ENCODE measurements at regions not wholly inside any gene's neighbourhood (a gene's known extent, or its start where the extent isn't known, plus 50 kb on each side); places are given as distances from the start of the nearest gene placed in this dataset.
"Not testable (repeated sequence)": the region's sequence is repeated elsewhere in the genome, so short reads cannot be mapped to it uniquely, and the experiment has no call there.

DNA sequence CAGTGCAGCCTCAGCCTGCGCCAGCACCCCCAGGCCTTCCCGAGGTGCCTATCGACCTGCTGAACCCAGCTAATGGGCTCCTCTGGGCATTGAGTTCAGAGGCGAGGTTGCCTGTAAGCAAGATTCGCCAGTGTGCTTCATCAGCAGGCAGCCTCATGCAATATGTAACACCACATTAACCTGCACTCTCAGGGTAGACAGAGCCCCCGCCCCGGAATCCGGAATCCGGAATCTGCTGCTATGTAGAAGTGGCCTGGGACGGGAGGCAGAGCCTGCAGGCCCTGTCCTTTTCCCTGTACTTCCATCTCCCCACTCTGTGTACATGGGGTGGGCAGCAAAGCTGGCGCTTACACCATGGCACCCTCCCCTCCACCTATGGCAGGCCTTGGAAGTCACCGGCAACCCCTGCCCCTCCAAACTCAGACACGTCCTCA is 83.9 kb upstream of the RET start:
- Histone ChIP-seq H3K27me3 (ENCODE audit: control insufficient read depth, insufficient read depth, low read length) (no peaks in the 10 kb centered on the region), H3K9ac (ENCODE audit: low read length) (no peak overlapping the region), H3K27ac (ENCODE audit: low read length) (no peak overlapping the region), H3K36me3 (ENCODE audit: control insufficient read depth, low read depth, low read length) (no peaks in the 10 kb centered on the region), H3K9me3 (ENCODE audit: control insufficient read depth, low read depth, low read length) (no peaks in the 10 kb centered on the region), H3K4me3 (ENCODE audit: low read length) (no peak overlapping the region), H3K4me1 (ENCODE audit: control insufficient read depth, low read depth, low read length) (no peaks in the 10 kb centered on the region)

GRCh38 chr10:42994909-42995308 is 82.0 kb upstream of the RET start:
- not testable (repeated sequence) for H3K36me3 ChIP-seq (ENCODE audit: control insufficient read depth, low read depth, low read length); H3K4me3 ChIP-seq (ENCODE audit: low read length); H3K27ac ChIP-seq (ENCODE audit: low read length); H3K27me3 ChIP-seq (ENCODE audit: control insufficient read depth, insufficient read depth, low read length); H3K9me3 ChIP-seq (ENCODE audit: control insufficient read depth, low read depth, low read length); H3K9ac ChIP-seq (ENCODE audit: low read length); H3K4me1 ChIP-seq (ENCODE audit: control insufficient read depth, low read depth, low read length)

DNA sequence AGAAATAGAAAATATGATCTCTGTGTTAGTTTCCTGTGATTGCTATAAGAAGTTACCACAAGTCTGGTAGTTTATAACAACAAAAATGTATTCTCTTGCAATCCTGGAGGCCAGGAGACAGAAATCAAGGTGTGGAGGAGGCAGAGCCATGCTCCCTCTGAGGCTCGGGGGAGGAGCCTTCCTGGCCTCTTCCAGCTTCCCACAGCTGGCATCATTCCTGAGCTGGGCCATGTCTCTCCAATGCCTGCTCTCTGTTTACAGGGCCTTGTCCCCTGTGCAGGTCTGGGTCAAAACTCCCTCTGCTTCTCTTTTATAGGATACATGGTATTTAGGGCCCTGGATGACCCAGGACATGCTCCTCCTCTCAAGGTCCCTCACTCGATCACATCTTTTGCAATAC is 81.3 kb upstream of the RET start:
- H3K27ac ChIP-seq (ENCODE audit: low read length) = no peak overlapping the region
- H3K9ac ChIP-seq (ENCODE audit: low read length) = no peak overlapping the region
- no peaks in the 10 kb centered on the region for H3K36me3 ChIP-seq (ENCODE audit: control insufficient read depth, low read depth, low read length)
- H3K4me3 ChIP-seq (ENCODE audit: low read length) = no peak overlapping the region
- H3K4me1 ChIP-seq (ENCODE audit: control insufficient read depth, low read depth, low read length) = no peaks in the 10 kb centered on the region
- no peaks in the 10 kb centered on the region for H3K27me3 ChIP-seq (ENCODE audit: control insufficient read depth, insufficient read depth, low read length)
- no peaks in the 10 kb centered on the region for H3K9me3 ChIP-seq (ENCODE audit: control insufficient read depth, low read depth, low read length)

- Histone ChIP-seq H3K9ac (ENCODE audit: low read length) (no peak overlapping the region), H3K27me3 (ENCODE audit: control insufficient read depth, insufficient read depth, low read length) (no peaks in the 10 kb centered on the region), H3K4me3 (ENCODE audit: low read length) (no peak overlapping the region), H3K36me3 (ENCODE audit: control insufficient read depth, low read depth, low read length) (no peaks in the 10 kb centered on the region), H3K9me3 (ENCODE audit: control insufficient read depth, low read depth, low read length) (no peaks in the 10 kb centered on the region), H3K27ac (ENCODE audit: low read length) (no peak overlapping the region), H3K4me1 (ENCODE audit: control insufficient read depth, low read depth, low read length) (no peaks in the 10 kb centered on the region)
Observed at GRCh38 chr10:42996588-42996987, 80.3 kb upstream of the RET start.

DNA sequence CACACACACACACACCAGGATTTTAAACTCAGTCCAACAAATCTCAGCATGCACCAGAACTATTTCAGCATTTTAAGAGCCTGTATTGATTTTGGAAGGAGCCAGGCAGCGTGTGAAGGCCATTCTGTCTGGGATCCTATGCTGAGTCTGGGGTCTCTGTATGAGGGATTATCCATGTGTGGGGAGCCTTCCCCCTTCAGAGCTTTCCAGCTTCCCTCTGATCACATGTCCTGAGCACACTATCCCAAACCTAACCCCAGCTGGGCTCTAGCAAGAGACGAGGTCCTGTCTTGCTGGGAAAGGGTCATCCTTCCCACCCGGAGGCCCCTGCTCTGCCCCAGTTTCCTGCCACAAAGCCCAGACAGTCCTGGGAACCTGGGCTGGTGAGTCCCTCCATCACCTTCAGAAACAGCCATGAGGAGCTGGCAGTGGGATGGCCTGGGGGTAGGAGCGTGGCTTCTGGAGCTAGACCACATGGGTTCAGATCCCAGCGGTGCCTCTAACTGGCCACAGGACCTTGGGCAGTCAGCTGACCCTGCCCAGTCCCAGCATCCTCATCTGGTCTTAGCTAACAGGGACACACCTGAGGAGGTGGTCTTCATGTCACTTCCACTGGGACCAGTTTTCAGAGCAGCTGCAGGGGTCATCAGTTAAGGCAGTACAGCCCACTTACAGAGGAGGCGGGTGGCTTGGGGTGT is 79.6 kb upstream of the RET start:
- H3K4me3 ChIP-seq (ENCODE audit: low read length) = no peak overlapping the region
- H3K4me1 ChIP-seq (ENCODE audit: control insufficient read depth, low read depth, low read length) = no peaks in the 10 kb centered on the region
- no peaks in the 10 kb centered on the region for H3K36me3 ChIP-seq (ENCODE audit: control insufficient read depth, low read depth, low read length)
- no peaks in the 10 kb centered on the region for H3K9me3 ChIP-seq (ENCODE audit: control insufficient read depth, low read depth, low read length)
- H3K27ac ChIP-seq (ENCODE audit: low read length) = no peak overlapping the region
- H3K9ac ChIP-seq (ENCODE audit: low read length) = no peak overlapping the region
- no peaks in the 10 kb centered on the region for H3K27me3 ChIP-seq (ENCODE audit: control insufficient read depth, insufficient read depth, low read length)

- no peak overlapping the region for H3K4me3 ChIP-seq (ENCODE audit: low read length)
- no peaks in the 10 kb centered on the region for H3K4me1 ChIP-seq (ENCODE audit: control insufficient read depth, low read depth, low read length)
- no peak overlapping the region for H3K9ac ChIP-seq (ENCODE audit: low read length)
- H3K9me3 ChIP-seq (ENCODE audit: control insufficient read depth, low read depth, low read length) = no peaks in the 10 kb centered on the region
- H3K36me3 ChIP-seq (ENCODE audit: control insufficient read depth, low read depth, low read length) = no peaks in the 10 kb centered on the region
- no peak overlapping the region for H3K27ac ChIP-seq (ENCODE audit: low read length)
- H3K27me3 ChIP-seq (ENCODE audit: control insufficient read depth, insufficient read depth, low read length) = no peaks in the 10 kb centered on the region
Observed at GRCh38 chr10:42997849-42998165, 79.1 kb upstream of the RET start.

GRCh38 chr10:42998481-42999384 is 78.1 kb upstream of the RET start:
- Histone ChIP-seq H3K4me1 (ENCODE audit: control insufficient read depth, low read depth, low read length) (no peaks in the 10 kb centered on the region), H3K9ac (ENCODE audit: low read length) (no peak overlapping the region), H3K36me3 (ENCODE audit: control insufficient read depth, low read depth, low read length) (no peaks in the 10 kb centered on the region), H3K27ac (ENCODE audit: low read length) (no peak overlapping the region), H3K27me3 (ENCODE audit: control insufficient read depth, insufficient read depth, low read length) (no peaks in the 10 kb centered on the region), H3K4me3 (ENCODE audit: low read length) (no peak overlapping the region), H3K9me3 (ENCODE audit: control insufficient read depth, low read depth, low read length) (no peaks in the 10 kb centered on the region)

GRCh38 chr10:42999385-43000020 is 77.4 kb upstream of the RET start:
- H3K27me3 ChIP-seq (ENCODE audit: control insufficient read depth, insufficient read depth, low read length) = no peaks in the 10 kb centered on the region

GRCh38 chr10:43000021-43000411 is 76.9 kb upstream of the RET start:
- no peak overlapping the region for H3K4me3 ChIP-seq (ENCODE audit: low read length)
- H3K9ac ChIP-seq (ENCODE audit: low read length) = no peak overlapping the region
- no peak overlapping the region for H3K27ac ChIP-seq (ENCODE audit: low read length)
- H3K9me3 ChIP-seq (ENCODE audit: control insufficient read depth, low read depth, low read length) = no peaks in the 10 kb centered on the region
- no peaks in the 10 kb centered on the region for H3K36me3 ChIP-seq (ENCODE audit: control insufficient read depth, low read depth, low read length)
- no peaks in the 10 kb centered on the region for H3K4me1 ChIP-seq (ENCODE audit: control insufficient read depth, low read depth, low read length)
- H3K27me3 ChIP-seq (ENCODE audit: control insufficient read depth, insufficient read depth, low read length) = no peaks in the 10 kb centered on the region

More at GRCh38 chr10:42999385-43000020, 77.4 kb upstream of the RET start:
- Histone ChIP-seq H3K9ac (ENCODE audit: low read length) (no peak overlapping the region), H3K4me1 (ENCODE audit: control insufficient read depth, low read depth, low read length) (no peaks in the 10 kb centered on the region), H3K36me3 (ENCODE audit: control insufficient read depth, low read depth, low read length) (no peaks in the 10 kb centered on the region), H3K4me3 (ENCODE audit: low read length) (no peak overlapping the region), H3K27ac (ENCODE audit: low read length) (no peak overlapping the region), H3K9me3 (ENCODE audit: control insufficient read depth, low read depth, low read length) (no peaks in the 10 kb centered on the region)

DNA sequence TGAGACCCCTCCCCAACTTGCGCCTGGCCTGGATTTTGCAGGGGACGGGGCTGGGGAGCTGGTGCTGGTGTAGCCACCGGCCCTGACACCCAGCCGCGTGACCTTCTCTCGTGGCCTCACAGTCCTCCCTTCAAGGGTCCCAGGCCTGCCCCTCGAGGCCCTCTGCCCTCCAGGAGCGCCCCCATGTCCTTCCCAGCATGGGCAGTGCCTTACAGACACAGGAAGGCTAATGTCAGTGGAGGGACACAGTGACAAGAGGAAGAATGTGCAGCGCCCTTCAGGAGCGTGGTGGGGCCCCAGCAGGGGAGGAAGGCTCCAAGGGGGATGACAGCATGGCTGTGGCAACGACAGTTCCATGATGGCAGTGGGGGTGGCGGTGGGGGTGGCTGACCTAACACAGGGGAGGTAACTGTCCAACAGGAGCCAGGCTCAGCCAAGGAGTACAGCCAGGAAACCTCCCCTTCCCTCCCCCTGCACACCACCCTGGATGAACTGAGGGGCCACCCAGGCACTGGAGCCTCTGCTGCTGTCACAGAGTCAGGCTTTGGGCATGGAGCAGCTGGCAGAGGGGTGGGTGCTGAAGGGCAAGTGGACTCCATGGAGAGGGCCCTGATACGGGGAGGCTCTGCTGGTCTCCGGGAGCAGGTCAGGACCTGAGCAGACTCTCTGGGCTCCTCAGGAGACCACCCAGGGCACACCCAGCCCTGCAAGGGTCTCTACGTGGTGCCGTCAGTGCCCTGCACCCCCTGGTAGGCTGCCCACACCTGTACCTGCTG is 76.0 kb upstream of the RET start:
- Histone ChIP-seq H3K27me3 (ENCODE audit: control insufficient read depth, insufficient read depth, low read length) (no peaks in the 10 kb centered on the region), H3K27ac (ENCODE audit: low read length) (no peak overlapping the region)

GRCh38 chr10:43001427-43001795 is 75.5 kb upstream of the RET start:
- Histone ChIP-seq H3K4me1 (ENCODE audit: control insufficient read depth, low read depth, low read length) (no peaks in the 10 kb centered on the region), H3K9ac (ENCODE audit: low read length) (no peak overlapping the region), H3K36me3 (ENCODE audit: control insufficient read depth, low read depth, low read length) (no peaks in the 10 kb centered on the region), H3K4me3 (ENCODE audit: low read length) (no peak overlapping the region), H3K9me3 (ENCODE audit: control insufficient read depth, low read depth, low read length) (no peaks in the 10 kb centered on the region), H3K27ac (ENCODE audit: low read length) (no peak overlapping the region), H3K27me3 (ENCODE audit: control insufficient read depth, insufficient read depth, low read length) (no peaks in the 10 kb centered on the region)

More for the DNA sequence above, 76.0 kb upstream of the RET start:
- H3K4me1 ChIP-seq (ENCODE audit: control insufficient read depth, low read depth, low read length) = no peaks in the 10 kb centered on the region
- H3K9ac ChIP-seq (ENCODE audit: low read length) = no peak overlapping the region
- no peaks in the 10 kb centered on the region for H3K9me3 ChIP-seq (ENCODE audit: control insufficient read depth, low read depth, low read length)
- H3K4me3 ChIP-seq (ENCODE audit: low read length) = no peak overlapping the region
- no peaks in the 10 kb centered on the region for H3K36me3 ChIP-seq (ENCODE audit: control insufficient read depth, low read depth, low read length)

Data from iPS-18a (cell line).